B cell (primary cell): ENCODE measurements at regions not wholly inside any gene's neighbourhood (a gene's known extent, or its start where the extent isn't known, plus 50 kb on each side); places are given as distances from the start of the nearest gene placed in this dataset.
"Not testable (repeated sequence)": the region's sequence is repeated elsewhere in the genome, so short reads cannot be mapped to it uniquely, and the experiment has no call there.

Experiments
- ATAC-seq: fragments of 200-7000 bp; cut with Tn5 transposase; one replicate; pipeline ENCODE4 v1.10.0; 2021; ENCODE audit warnings: low read depth, mild to moderate bottlenecking, moderate number of reproducible peaks, moderate library complexity
- CTCF ChIA-PET: fragments of 350-600 bp; sonication (Branson Sonifier 250); formaldehyde crosslinking; loops from one replicate; lab custom pipeline; 2021; ENCODE audit warnings: antibody characterized with exemption, inconsistent platforms; lab: Charles Lee
- POLR2A ChIA-PET: fragments of 350-600 bp; sonication (Branson Sonifier 250); formaldehyde crosslinking; loops from one replicate; lab custom pipeline; 2021; ENCODE audit warnings: antibody characterized with exemption; lab: Charles Lee
- DNase-seq: peaks from one replicate; pipeline ENCODE4 v3.0.0; 2013
- H2AFZ ChIP-seq: 2 replicates; pipeline ENCODE4 v1.6.1; 2012; ENCODE audit warnings: mild to moderate bottlenecking, low read depth, low read length; ENCODE audit not compliant: insufficient read depth, poor library complexity, severe bottlenecking
- H3K27ac ChIP-seq, 2 donors: 1 replicate in 1 of 2; 2 replicates in 1 of 2; pipeline ENCODE4 v1.5.1; 2012 to 2013; ENCODE audit warnings: low read length in 2 of 2, mild to moderate bottlenecking in 2 of 2, moderate library complexity in 1 of 2
- H3K27me3 ChIP-seq, 4 experiments: fragments of 200-600 bp in 1 of 4; sonication (generic) in 1 of 4; replicated peaks in 1 of 4; 1 replicate in 2 of 4; 2 replicates in 2 of 4; pipeline versions ENCODE4 v1.6.1 to v1.7.0; 2013 to 2016; ENCODE audit warnings: low read length in 3 of 4, mild to moderate bottlenecking in 2 of 4, mixed read lengths in 1 of 4, moderate library complexity in 1 of 4; ENCODE audit not compliant: insufficient read depth in 4 of 4, control insufficient read depth in 3 of 4; ENCODE audit errors: control extremely low read depth in 1 of 4
- H3K36me3 ChIP-seq, 2 experiments: replicated peaks in 1 of 2; 1 replicate in 1 of 2; 2 replicates in 1 of 2; pipeline versions ENCODE4 v1.6.1 to v1.7.1; 2013; ENCODE audit warnings: low read length in 1 of 2; ENCODE audit not compliant: insufficient read depth in 2 of 2, control insufficient read depth in 1 of 2; ENCODE audit errors: control extremely low read depth in 1 of 2, extremely low read depth in 1 of 2
- H3K4me1 ChIP-seq, 2 donors: fragments of 200-600 bp in 1 of 2; sonication (generic) in 1 of 2; 1 replicate in 1 of 2; 2 replicates in 1 of 2; pipeline versions ENCODE4 v1.5.1 to v1.6.1; 2013 to 2017; ENCODE audit warnings: low read length in 2 of 2; ENCODE audit not compliant: control insufficient read depth in 2 of 2, insufficient read depth in 2 of 2
- H3K4me2 ChIP-seq: replicated peaks from 2 replicates; pipeline ENCODE3; 2012; ENCODE audit warnings: mild to moderate bottlenecking, low read depth, low read length; ENCODE audit not compliant: poor library complexity, severe bottlenecking
- H3K4me3 ChIP-seq, 5 experiments: fragments of 200-600 bp in 1 of 5; sonication (generic) in 1 of 5; 1 replicate in 3 of 5; 2 replicates in 2 of 5; pipeline versions ENCODE4 v1.5.1 to v1.7.0; 2011 to 2016; ENCODE audit warnings: low read length in 4 of 5, mild to moderate bottlenecking in 4 of 5, low read depth in 2 of 5, control low read depth in 1 of 5, moderate library complexity in 1 of 5; ENCODE audit not compliant: insufficient read depth in 1 of 5; ENCODE audit errors: control extremely low read depth in 1 of 5, extremely low read depth in 1 of 5
- H3K79me2 ChIP-seq: fragments of 200-600 bp; sonication (generic); one replicate; pipeline ENCODE4 v1.6.0; 2016; ENCODE audit warnings: low read length; ENCODE audit not compliant: control insufficient read depth, insufficient read depth
- H3K9ac ChIP-seq: fragments of 200-600 bp; sonication (generic); 2 replicates; pipeline ENCODE4 v1.6.1; 2017; ENCODE audit warnings: mild to moderate bottlenecking, low read length, moderate library complexity
- H3K9me3 ChIP-seq, 3 donors: one replicate each; pipeline versions ENCODE4 v1.6.1 to v1.7.1; 2013; ENCODE audit warnings: low read length in 2 of 3; ENCODE audit not compliant: control insufficient read depth in 2 of 3, insufficient read depth in 1 of 3; ENCODE audit errors: control extremely low read depth in 1 of 3
- H4K20me1 ChIP-seq: 2 replicates; pipeline ENCODE4 v1.6.0; 2012; ENCODE audit warnings: mild to moderate bottlenecking, low read length; ENCODE audit not compliant: insufficient read depth, control insufficient read depth, poor library complexity, severe bottlenecking
- H3K27ac Mint-ChIP-seq: one replicate; pipeline ENCODE4 v1.8.0; 2021; ENCODE audit warnings: mixed read lengths
- H3K27me3 Mint-ChIP-seq: one replicate; pipeline ENCODE4 v1.8.0; 2021; ENCODE audit warnings: mixed read lengths
- H3K4me1 Mint-ChIP-seq: one replicate; pipeline ENCODE4 v1.8.0; 2021; ENCODE audit warnings: mixed read lengths
- H3K4me3 Mint-ChIP-seq: one replicate; pipeline ENCODE4 v1.8.0; 2021; ENCODE audit warnings: mixed read lengths
- H3K9me3 Mint-ChIP-seq: one replicate; pipeline ENCODE4 v1.8.0; 2022; ENCODE audit warnings: mixed read lengths; ENCODE audit not compliant: insufficient read depth
- CTCF ChIP-seq: fragments of 200-600 bp; IDR thresholded peaks from one replicate; pipeline ENCODE4 v1.8.0; 2022; ENCODE audit warnings: antibody characterized with exemption, mild to moderate bottlenecking
- EZH2 ChIP-seq: IDR thresholded peaks from 2 replicates; pipeline ENCODE4 v1.6.1; 2012; ENCODE audit warnings: borderline replicate concordance, low read depth, mild to moderate bottlenecking, moderate library complexity, low read length; ENCODE audit not compliant: insufficient read depth, poor library complexity, severe bottlenecking
- WGBS: methylation state at CpG from one replicate; pipeline ENCODE4 v1.1.5; 2013; ENCODE audit warnings: missing lambda C conversion rate; ENCODE audit not compliant: insufficient coverage; 5-methylcytosine and 5-hydroxymethylcytosine counted together
- intact Hi-C: fragments of 100-400 bp; cut with micrococcal nuclease; formaldehyde crosslinking; loops from one replicate; pipeline ENCODE4 v1.10.0; 2022

GRCh38 chr2:128596396-128597120 is 277.9 kb upstream of the HS6ST1 start:
- H3K9ac ChIP-seq, result no peak overlapping the region
- H3K4me3 ChIP-seq, result no peak overlapping the region
- H3K4me1 ChIP-seq, result no peaks in the 10 kb centered on the region
- H2AFZ ChIP-seq, result no peak overlapping the region
- CTCF ChIA-PET, result no interaction called here
- no peak overlapping the region for H3K4me2 ChIP-seq
- 94% methylated on average over 10 of the region's 12 CpGs for WGBS
- Mint-ChIP-seq H3K27me3 (no peaks in the 10 kb centered on the region), H3K9me3 (no peaks in the 10 kb centered on the region), H3K4me3 (no peak overlapping the region), H3K4me1 (no peaks in the 10 kb centered on the region), H3K27ac (no peak overlapping the region)
- H3K79me2 ChIP-seq, result no peaks in the 10 kb centered on the region
- no peak for DNase-seq
- POLR2A ChIA-PET, result no interaction called here
- no peak for ATAC-seq
- no peaks in the 10 kb centered on the region for H3K27me3 ChIP-seq
- no peaks in the 10 kb centered on the region for H4K20me1 ChIP-seq
- TF ChIP-seq EZH2, result no peak
- TF ChIP-seq CTCF, result no peak
- H3K36me3 ChIP-seq, result no peaks in the 10 kb centered on the region
- intact Hi-C loops, result no loop called here
- no peaks in the 10 kb centered on the region for H3K9me3 ChIP-seq
- H3K27ac ChIP-seq, result no peak overlapping the region

- Mint-ChIP-seq H3K27ac (no peak overlapping the region), H3K4me3 (no peak overlapping the region), H3K4me1 (no peaks in the 10 kb centered on the region), H3K9me3 (no peaks in the 10 kb centered on the region), H3K27me3 (no peaks in the 10 kb centered on the region)
- no peaks in the 10 kb centered on the region for H3K27me3 ChIP-seq
- H3K79me2 ChIP-seq, result no peaks in the 10 kb centered on the region
- no peaks in the 10 kb centered on the region for H3K4me1 ChIP-seq
- ChIA-PET CTCF (no interaction called here), POLR2A (no interaction called here)
- no peaks in the 10 kb centered on the region for H3K36me3 ChIP-seq
- TF ChIP-seq EZH2 (no peak), CTCF (no peak)
- no peak overlapping the region for H3K4me3 ChIP-seq
- H3K9ac ChIP-seq, result no peak overlapping the region
- no peak for ATAC-seq
- no peak overlapping the region for H3K4me2 ChIP-seq
- no peak overlapping the region for H3K27ac ChIP-seq
- WGBS, result 92% methylated on average over 8 of the region's 9 CpGs
- no peak overlapping the region for H2AFZ ChIP-seq
- H4K20me1 ChIP-seq, result no peaks in the 10 kb centered on the region
- no peak for DNase-seq
- no peaks in the 10 kb centered on the region for H3K9me3 ChIP-seq
- intact Hi-C loops, result no loop called here
Observed at GRCh38 chr2:128597121-128597762, 278.6 kb upstream of the HS6ST1 start.

- POLR2A ChIA-PET, H3K9me3 ChIP-seq, H3K36me3 ChIP-seq, H3K4me3 Mint-ChIP-seq, H3K9ac ChIP-seq, DNase-seq, H3K4me2 ChIP-seq, intact Hi-C loops, H3K4me3 ChIP-seq, H4K20me1 ChIP-seq, H3K4me1 Mint-ChIP-seq, H3K27ac Mint-ChIP-seq, H3K4me1 ChIP-seq, H3K27me3 Mint-ChIP-seq, H2AFZ ChIP-seq, H3K79me2 ChIP-seq, H3K9me3 Mint-ChIP-seq, ATAC-seq, H3K27ac ChIP-seq, CTCF ChIA-PET, H3K27me3 ChIP-seq: not testable (repeated sequence)
- WGBS, result 63% methylated on average over 1 of the region's 1 CpG
Observed at GRCh38 chr2:128598260-128598659, 279.6 kb upstream of the HS6ST1 start.
